NOMO-1 treated with DMSO at 0.1 percent for 48 hours (cell line): ENCODE measurements at regions not wholly inside any gene's neighbourhood (a gene's known extent, or its start where the extent isn't known, plus 50 kb on each side); places are given as distances from the start of the nearest gene placed in this dataset.

Experiments
- DNase-seq: peaks from one replicate; lab custom pipeline; 2025; ENCODE audit not compliant: unreplicated experiment; lab: John Stamatoyannopoulos, UW

DNA sequence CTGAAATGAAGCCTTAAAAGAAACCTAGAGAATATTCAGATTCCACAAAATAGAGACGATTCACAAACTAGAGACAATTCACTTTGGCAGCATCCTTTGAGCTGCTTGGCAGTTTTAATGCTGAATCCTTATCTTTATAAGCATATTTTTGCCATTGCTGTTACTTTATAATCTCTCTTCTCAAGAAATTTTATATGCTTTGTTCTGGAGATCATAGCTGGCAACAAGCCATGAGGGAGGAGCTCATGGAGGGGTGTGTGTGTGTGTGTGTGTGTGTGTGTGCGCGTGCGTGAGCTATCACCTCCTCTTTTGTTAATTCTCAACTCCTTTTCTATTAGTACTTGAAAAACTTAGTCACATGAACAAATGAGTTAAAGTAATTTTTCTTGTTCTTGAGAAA, 495.0 kb upstream of the RGMA start:
- no peak for DNase-seq

GRCh38 chr15:93583552-93583951, 494.5 kb upstream of the RGMA start:
- DNase-seq, result no peak

DNA sequence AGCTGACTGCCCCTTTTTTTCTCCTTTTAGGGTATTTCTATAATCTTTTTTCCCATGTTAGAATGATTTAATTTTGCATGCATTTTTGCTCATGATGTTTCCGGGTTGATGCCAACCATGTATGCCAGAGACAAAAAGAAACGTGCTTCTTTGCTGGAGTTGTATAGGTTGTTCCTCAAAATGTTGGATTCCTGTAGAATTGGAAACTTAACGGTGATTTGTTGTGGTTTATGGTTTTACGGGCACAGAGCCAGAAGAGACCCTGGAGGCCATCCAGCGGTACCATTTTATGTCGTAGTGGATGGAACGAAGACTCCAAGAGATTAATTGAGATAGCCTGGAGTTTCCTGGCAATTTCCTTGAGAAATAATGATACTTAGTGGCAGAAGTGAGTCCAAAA, 481.5 kb upstream of the RGMA start:
- no peak for DNase-seq

GRCh38 chr15:93566762-93567161, 477.8 kb upstream of the RGMA start:
- no peak for DNase-seq

- no peak for DNase-seq
Measured at GRCh38 chr15:93565201-93565600, 476.2 kb upstream of the RGMA start.

DNA sequence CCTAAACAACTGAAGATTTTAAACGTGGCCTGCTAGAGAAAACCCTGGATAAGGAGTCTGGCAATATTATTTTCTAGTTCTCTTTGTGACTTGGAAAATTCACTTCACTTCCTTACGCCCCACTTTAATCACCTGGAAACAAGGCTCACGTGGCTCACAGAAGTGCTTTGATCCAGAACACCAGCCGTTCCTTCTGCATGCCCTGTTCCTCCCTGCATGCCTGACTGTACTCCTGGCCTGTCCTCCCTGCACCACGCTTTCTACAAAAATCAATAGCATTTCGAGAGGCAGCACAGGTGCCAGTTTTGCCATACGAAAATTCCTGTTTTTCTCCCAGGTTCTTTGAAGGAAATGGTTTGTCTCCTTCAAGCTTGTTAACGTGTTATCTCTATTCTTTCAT, 474.2 kb upstream of the RGMA start:
- no peak for DNase-seq

DNA sequence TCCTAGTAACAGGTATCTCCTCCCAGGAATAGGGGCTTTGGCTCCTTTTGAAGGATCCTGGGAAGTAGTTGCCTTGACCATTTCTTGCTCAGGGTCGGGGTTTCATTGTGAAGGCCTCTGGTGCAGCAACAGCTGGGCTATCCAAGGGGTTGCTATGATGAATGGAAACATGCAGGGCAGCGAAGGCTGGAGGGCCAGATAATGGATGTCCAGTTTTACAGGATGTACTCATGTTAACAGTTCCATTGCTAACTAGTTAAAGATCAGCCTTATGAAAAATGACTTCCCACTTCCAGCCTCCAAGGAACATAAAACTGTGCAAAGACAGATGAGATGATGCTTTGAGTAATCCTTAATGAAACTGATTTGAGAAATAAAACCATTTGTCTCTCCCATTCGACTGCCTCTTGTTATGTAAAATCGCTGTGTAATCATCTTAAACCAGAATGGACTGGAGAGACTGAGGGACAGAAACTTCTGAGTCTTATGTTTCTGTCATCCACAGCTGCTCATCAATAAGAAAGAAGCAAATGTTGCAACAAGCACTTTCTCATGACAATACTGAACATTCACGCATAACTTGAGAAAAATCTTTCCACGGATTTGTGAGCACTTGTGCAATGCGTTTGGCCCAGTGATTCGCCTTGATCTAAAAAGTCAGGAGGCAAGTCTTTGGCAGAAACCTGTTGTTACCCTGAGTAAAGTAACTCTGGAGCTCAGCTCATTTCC, 473.5 kb upstream of the RGMA start:
- no peak for DNase-seq

GRCh38 chr15:93557696-93558095, 468.7 kb upstream of the RGMA start:
- no peak for DNase-seq

- no peak for DNase-seq
Measured at GRCh38 chr15:93553167-93553935, 464.3 kb upstream of the RGMA start.

GRCh38 chr15:93543093-93543492, 454.1 kb upstream of the RGMA start:
- no peak for DNase-seq

GRCh38 chr15:93527374-93528050, 438.5 kb upstream of the RGMA start:
- no peak for DNase-seq

DNA sequence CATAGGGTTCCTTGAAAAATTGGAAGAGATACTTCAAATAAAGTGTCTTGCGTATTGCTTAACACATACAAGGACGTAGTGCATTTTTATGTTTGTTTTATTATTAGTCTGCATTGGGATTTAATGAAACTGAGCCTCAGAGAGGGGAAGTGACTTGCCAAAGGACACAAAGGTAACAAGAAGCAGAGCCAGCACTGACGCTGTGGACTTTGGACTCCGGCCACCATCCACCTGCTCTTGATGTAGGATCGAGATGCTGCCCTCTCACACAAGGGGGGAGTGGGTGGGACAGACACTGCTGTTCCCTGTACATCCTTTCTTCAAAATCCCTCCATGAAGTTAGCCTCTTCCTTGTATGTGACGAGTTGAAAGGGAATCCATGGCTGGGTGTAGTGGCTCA, 435.4 kb upstream of the RGMA start:
- no peak for DNase-seq

DNA sequence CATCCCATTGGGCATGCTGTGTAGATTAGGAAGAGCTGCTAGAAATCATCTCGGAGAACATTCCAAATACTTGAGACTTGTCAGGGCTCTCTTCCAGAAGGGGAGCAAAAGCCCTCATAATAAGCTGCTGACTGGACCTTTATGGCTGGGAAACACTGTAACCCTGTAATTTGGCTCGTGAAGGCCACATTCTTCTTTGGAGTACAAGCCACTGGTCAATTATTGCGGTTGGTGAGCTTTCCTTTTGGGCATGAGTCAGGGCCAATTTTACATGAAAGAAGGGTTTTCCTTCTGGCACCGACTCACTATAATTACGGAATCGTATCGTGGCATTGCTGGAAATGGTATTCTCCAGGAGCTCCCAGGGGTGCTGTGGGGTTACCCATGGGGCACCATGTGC, 434.5 kb upstream of the RGMA start:
- no peak for DNase-seq

- DNase-seq, result no peak
Measured at GRCh38 chr15:93520206-93520605, 431.2 kb upstream of the RGMA start.

GRCh38 chr15:93519599-93519998, 430.6 kb upstream of the RGMA start:
- DNase-seq, result no peak

GRCh38 chr15:93517176-93517575, 428.2 kb upstream of the RGMA start:
- no peak for DNase-seq

GRCh38 chr15:93515256-93516051, 426.4 kb upstream of the RGMA start:
- no peak for DNase-seq

GRCh38 chr15:93506646-93507045, 417.6 kb upstream of the RGMA start:
- no peak for DNase-seq

DNA sequence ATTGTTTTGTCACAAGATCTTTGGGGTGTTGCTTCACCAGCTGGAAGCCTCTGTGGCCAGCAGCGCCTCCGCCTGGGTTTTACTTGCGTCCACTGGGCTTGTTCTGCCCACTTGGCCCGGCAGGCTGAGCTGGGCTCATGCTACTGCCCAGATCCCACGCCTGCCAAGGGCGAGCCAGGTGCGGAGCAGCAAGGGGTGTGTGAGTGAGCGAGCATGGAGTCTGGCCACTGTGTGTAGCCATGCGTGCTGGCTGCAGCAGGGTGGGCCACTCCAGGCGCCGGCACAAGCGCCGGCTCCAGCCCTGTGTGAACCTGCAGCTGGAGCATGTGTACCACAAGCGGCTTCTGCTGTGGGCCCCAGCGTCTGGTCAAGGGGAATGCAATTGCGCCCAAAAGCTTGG, 416.5 kb upstream of the RGMA start:
- DNase-seq, result no peak

- DNase-seq, result no peak
Measured at GRCh38 chr15:93501946-93502345, 412.9 kb upstream of the RGMA start.

DNA sequence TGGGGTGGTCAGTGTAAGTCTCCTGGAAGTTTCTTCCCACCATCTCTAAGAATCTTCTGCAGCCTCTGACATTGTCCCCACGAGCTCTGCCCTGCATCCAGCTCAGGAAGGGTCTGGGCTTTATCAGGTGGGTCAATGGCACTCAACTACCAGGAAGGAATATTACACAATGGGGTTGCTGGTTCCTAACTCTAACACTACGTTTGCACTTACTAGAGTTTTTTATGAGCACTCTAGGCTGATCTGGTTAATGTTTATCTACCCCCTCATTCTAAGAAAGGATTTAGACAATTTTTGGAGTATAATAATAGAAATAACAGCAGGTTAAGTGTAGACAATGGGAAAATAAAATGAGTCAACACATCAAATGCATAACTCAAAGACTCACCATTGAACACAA, 411.1 kb upstream of the RGMA start:
- no peak for DNase-seq
